Medulla oblongata (tissue), 1 donor: ENCODE measurements at regions not wholly inside any gene's neighbourhood (a gene's known extent, or its start where the extent isn't known, plus 50 kb on each side); places are given as distances from the start of the nearest gene placed in this dataset.

Source experiments
- DNase-seq: peaks from one replicate; pipeline ENCODE4 v3.0.0-alpha.2; 2015; ENCODE audit errors: extremely low spot score

DNA sequence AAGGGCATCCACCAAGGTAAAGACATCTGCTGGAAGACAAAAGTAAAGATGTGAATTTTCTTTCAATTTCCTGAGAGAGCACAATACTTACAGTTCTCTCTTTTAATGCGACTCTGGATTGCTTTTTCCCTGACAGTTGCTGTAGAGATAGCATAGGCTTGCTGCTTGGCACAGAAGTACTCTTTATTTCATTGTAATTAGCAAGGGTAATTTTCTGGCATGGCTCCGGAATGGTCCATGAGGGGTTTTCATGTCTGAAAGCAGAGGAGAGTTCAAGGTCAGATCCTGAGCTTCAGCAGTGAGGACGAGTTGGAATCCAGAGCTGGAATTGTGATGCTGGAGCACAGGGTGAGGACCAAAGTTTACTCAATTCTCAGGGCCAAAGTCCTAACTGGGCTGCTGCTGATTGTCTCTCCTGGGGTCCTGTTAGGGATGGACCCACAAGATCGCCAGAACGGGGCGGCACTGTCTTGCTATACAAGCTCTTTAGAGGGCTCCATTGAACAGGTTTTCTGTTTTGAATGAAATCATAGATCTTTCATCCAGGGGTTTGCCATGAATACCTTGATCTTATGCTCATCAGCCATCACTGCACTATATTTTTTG lies 190.0 kb upstream of the MKI67 start:
- DNase-seq = no peak

DNA sequence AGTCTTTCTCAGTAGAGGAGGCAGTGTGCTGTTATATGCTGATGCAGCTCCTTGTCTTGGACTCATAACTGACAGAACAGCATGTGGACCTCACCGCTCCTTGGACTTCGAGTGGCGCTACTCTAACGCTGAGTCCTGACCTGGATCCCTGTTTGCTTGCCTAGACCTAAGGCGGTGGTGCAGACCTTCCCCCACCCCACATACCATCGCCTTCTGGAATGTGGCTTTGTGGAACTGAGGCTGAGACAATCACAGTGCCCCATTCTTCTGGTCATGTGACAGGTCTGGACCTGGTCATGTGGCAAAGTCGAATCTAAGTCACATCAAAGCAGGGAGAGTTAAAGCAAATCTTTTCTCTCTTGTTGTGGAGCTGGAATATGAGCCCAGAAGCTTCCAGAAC lies 190.7 kb upstream of the MKI67 start:
- DNase-seq = no peak

DNA sequence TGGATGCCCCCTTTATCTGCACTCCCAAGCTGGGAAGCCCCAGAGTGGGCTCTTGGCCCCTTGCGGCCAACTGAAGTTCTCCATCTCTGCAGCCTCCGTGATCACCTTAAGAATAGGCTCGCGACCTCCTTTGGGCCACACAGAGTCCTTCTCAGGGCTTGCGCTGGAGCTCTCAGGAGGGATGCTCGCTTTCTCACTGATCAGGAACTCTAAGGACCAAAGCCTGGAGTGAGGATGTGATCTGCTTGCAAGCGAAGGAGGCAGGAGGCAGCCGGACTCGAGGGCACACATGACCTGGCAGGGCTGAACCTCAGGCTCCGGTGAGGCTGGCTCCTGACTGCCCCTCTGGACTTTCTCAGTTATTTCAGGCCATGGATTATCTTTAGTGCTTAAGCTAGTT lies 192.1 kb upstream of the MKI67 start:
- no peak for DNase-seq

DNA sequence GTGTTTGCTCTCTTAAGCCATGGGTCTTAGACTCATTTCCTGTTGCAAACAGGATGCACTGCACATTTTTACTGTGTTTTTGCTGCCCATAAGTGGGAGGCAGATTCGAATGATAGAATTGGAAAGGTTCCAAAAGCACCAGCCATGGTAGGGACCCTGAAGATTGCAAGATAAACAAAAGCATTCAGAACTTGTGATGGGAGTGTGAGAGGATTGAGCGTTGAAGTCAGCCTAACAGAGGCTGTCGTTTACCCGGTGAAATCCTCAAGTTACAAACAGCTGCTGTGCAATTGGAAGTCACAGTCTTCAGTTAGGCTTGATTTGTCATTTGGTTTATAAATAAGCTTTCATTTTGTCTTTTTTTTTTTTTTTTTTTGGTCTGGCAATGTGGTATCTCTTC lies 192.7 kb upstream of the MKI67 start:
- DNase-seq = no peak

GRCh38 chr10:128322106-128322505 lies 195.9 kb upstream of the MKI67 start:
- no peak for DNase-seq

- DNase-seq = no peak
Observed at GRCh38 chr10:128322950-128323349, 196.7 kb upstream of the MKI67 start.

DNA sequence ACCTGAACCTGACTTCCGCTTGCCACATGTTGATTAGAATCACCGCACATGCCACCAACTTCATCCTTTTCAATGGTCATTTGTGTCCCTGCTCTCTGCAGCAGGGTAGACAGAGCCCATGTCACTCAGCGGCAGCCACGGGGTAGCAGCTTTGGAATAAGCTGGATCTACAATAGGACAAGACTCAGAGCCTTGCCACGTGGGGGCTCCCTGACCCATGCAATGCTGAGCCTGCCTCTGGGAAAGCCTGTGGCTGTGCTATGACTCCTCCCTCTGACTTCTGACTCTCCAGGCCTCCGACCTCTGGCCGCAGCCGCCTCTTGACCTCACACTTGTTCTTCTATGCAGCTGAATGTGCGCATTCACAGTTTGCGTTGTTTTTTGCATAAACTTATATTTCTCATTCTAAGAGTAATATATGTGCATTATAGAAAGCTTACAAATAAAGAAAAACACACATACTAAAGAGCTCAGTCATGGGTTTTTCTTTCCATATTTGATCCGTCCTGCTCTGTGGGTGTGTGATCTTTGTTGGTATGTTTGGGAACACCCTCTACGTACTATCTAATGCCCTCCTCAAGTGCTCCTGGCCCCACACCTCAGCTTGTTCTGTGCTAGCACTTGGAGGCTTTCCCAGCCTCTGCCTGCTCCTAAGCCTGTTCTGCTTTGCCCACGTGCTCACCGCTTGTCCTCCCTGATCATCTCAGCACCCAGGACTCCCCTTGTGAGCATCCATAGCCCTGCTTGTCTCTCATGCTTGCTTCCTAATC lies 198.0 kb upstream of the MKI67 start:
- peak; percentile 4 for DNase-seq

GRCh38 chr10:128325788-128326187 lies 199.6 kb upstream of the MKI67 start:
- DNase-seq = no peak

- DNase-seq = no peak
Observed at GRCh38 chr10:128326251-128326650, 200.0 kb upstream of the MKI67 start.

DNA sequence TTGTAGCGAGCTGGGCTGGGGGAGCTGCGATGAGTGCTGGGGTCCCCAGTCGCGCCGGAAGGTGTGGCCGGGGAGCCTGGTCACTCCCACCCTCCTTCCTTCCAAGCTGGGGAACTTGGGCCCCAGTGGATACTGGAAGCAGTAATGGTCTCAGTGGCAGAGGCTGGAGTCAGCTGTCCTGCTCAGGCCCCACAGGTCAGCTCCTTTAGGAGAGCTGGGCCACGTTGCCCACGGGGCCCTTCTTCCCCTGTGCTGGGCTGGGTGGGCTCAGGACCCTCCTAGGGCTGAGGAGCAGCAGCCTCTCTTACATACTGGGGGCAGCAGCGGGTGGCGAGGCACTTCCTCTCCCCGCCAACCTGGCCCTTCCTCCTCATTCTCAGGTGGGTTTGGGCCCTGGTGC lies 200.6 kb upstream of the MKI67 start:
- DNase-seq = no peak

GRCh38 chr10:128336401-128336800 lies 210.2 kb upstream of the MKI67 start:
- DNase-seq = no peak

GRCh38 chr10:128337860-128338378 lies 211.7 kb upstream of the MKI67 start:
- DNase-seq = peak; percentile 3

DNA sequence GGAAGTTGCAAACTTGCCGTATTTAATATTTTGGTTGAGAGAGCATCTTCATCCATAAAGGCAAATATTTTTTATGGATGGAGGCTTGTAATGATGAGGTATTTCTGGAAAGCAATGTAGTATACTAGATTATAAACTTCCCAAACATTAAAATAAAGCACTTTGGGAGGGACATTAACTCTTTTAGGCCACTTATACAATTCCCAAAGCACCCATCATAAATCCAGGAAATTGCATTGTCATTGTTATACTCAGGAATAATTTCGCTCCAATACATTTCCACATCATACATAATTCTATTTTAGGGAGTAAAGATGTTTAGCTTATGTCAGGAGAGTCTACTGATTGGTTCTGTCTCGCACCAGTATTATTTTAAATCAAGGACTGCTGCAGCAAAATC lies 212.7 kb upstream of the MKI67 start:
- no peak for DNase-seq

- no peak for DNase-seq
Observed at GRCh38 chr10:128339753-128340152, 213.5 kb upstream of the MKI67 start.

DNA sequence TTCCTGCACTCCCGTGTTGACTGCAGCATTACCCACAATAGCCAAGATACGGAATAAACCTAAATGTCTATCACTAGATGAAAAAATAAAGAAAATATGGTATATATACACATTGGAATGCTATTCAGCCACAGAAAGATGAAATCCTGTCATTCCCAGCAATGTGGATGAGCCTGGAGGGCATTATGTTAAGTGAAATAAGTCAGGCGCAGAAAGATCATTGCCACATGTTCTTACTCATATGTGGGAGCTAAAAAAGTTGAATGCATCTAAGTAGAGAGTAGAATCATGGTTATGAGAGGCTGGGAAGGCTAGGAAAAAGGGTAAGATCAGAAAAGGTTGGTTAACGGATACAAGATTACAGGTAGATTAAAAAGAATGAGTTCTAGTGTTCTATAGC lies 219.1 kb upstream of the MKI67 start:
- DNase-seq = no peak

DNA sequence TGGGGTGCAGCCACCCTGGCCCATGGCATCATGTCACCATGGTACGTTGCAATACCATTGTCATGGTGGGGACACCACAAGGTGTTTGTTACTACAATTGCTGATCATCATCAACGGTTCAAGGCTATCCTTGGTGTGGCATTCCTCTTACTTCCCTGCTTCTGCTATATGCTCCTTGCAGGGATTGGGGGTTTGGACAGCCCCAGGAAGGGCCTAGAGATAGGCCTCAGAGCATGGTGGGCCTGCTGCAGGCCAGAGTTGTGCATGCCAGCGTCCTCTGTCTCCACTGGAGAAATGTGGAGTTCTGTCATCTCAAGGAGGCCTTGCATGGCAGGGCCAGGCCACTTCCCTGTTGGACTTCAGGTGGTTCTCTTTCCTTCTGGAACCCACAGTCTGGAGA lies 234.6 kb upstream of the MKI67 start:
- no peak for DNase-seq

DNA sequence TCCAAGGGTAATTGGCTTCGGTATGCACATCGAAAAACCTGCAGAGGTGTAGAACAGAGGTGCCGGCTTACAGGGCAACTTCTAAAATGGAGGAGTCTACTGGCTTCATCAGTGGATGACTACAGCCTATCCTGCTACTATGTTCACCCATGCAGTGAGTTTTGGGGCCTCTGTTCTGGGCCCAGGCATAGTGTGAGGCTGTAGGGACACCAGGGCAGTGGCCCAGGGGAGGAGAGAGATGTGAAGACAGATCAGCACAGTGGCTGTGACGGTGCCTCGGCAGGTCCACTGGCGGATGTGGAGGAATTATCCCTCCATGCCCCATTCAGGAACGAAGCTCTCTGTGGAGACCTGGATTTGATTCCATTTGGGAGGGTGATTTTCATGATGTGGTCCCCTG lies 235.3 kb upstream of the MKI67 start:
- DNase-seq = no peak

- DNase-seq = no peak
Observed at GRCh38 chr10:128362514-128362913, 236.3 kb upstream of the MKI67 start.

DNA sequence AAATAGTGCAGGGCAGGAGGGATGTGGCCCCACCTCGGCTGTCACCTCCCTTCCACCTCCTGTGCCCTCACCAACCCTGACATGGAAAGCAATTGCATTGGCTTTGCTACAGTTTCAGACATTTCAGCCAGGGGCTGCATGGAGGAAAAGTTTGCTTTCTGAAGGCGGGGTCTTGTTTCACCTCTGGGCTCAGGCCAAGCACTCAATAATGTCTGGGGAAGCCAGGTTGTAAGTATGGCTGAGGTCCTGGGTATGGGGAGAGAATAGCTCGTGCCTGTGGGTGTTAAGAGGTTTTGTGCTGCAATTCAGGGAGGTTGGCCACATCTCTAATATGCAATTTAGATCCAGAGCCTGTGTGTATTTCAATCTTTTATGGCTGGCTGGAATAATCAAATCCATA lies 238.4 kb upstream of the MKI67 start:
- DNase-seq = no peak

- DNase-seq = no peak
Observed at GRCh38 chr10:128365156-128365725, 239.0 kb upstream of the MKI67 start.

- DNase-seq = no peak
Observed at GRCh38 chr10:128367807-128368206, 241.6 kb upstream of the MKI67 start.

DNA sequence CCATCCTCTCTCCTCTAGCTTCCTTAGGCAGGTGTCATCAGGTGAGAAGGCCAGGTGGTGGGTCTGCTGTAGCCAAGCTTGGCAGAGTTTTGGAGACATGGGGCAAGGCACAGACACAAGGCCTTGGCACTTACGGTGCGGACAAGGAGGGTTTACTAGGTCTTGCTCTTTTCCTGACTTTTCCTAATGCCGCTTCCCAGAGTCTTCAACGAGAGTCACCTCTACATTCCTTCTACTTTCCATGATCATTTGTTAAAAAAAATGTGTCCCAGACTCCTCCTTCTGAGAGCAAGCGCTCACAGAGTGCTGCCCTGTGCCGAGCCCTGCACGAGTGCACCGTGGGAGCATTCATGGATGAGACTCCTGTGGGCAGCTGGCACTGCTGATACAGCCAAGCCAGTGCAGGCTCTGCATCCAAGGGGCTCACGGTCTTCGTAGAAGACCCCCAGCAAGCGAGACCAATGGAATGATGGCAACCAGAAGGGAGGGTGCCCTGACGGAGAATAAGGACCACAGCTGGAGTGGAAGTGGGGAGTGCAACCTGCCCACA lies 243.0 kb upstream of the MKI67 start:
- DNase-seq = no peak
